HCT116 (cell line): ENCODE measurements at regions not wholly inside any gene's neighbourhood (a gene's known extent, or its start where the extent isn't known, plus 50 kb on each side); places are given as distances from the start of the nearest gene placed in this dataset.

Experiments used
- ATAC-seq: fragments of 200-7000 bp; cut with Tn5 transposase; 2 replicates; pipeline ENCODE4 v1.9.1; 2020; ENCODE audit warnings: mild to moderate bottlenecking, moderate library complexity
- BruUV-seq: library from RNA; stranded (reverse); fragments of 400-500 nt; replicated peaks from 2 replicates; lab custom pipeline; 2021; lab: Mats Ljungman, UMichigan
- CTCF ChIA-PET: fragments of 300-600 bp; sonication (Branson Sonifier 250); formaldehyde crosslinking; loops from one replicate; lab custom pipeline; 2021; ENCODE audit warnings: antibody characterized with exemption; lab: Charles Lee
- POLR2A ChIA-PET: fragments of 300-600, 350-600 bp; sonication (Branson Sonifier 250); formaldehyde crosslinking; loops from one replicate; lab custom pipeline; 2021; ENCODE audit warnings: antibody characterized with exemption; lab: Charles Lee
- RAD21 ChIA-PET, 2 experiments: fragments of 300-600 bp; sonication (Branson Sonifier 250); formaldehyde crosslinking; loops; one replicate each; lab custom pipeline; 2023; ENCODE audit warnings: low total read pairs in 2 of 2; ENCODE audit not compliant: uncharacterized antibody in 2 of 2, unreplicated experiment in 2 of 2, low non-redundant PET in 1 of 2; lab: Charles Lee
- DNase-seq: peaks from one replicate; pipeline ENCODE4 v3.0.0-alpha.2; 2010; ENCODE audit warnings: low read depth, low spot score
- H2AFZ ChIP-seq: fragments of 200-600 bp; shearing (Covaris generic), sonication (generic); 2 replicates; pipeline ENCODE4 v1.6.1; 2017; ENCODE audit warnings: low read depth, mixed run types, mixed read lengths, antibody characterized with exemption, low read length; ENCODE audit not compliant: poor library complexity, severe bottlenecking
- H3K27ac ChIP-seq: 2 replicates; pipeline ENCODE4 v1.5.1; 2012; ENCODE audit warnings: low read depth, low read length
- H3K27me3 ChIP-seq: fragments of 200-600 bp; sonication (generic); 2 replicates; pipeline ENCODE4 v1.6.1; 2016; ENCODE audit warnings: mixed run types, low read length, mixed read lengths; ENCODE audit not compliant: insufficient read depth
- H3K36me3 ChIP-seq, 2 experiments: fragments of 200-500 bp in 1 of 2; fragments of 200-600 bp in 1 of 2; sonication (Bioruptor generic) in 1 of 2; sonication (generic) in 1 of 2; 2 replicates each; pipeline versions ENCODE4 v1.5.1 to v1.6.1; 2014 to 2016; ENCODE audit warnings: low read length in 2 of 2, inconsistent platforms in 1 of 2, mixed read lengths in 1 of 2, mixed run types in 1 of 2; ENCODE audit not compliant: insufficient read depth in 2 of 2, control insufficient read depth in 1 of 2
- H3K4me1 ChIP-seq, 2 experiments: fragments of 200-600 bp in 1 of 2; sonication (generic) in 1 of 2; 2 replicates each; pipeline versions ENCODE4 v1.5.1 to v1.6.1; 2012 to 2017; ENCODE audit warnings: low read length in 2 of 2, inconsistent platforms in 1 of 2, mild to moderate bottlenecking in 1 of 2, mixed read lengths in 1 of 2, mixed run types in 1 of 2, moderate library complexity in 1 of 2; ENCODE audit not compliant: insufficient read depth in 2 of 2, control insufficient read depth in 1 of 2
- H3K4me2 ChIP-seq: fragments of 200-600 bp; sonication (generic); 2 replicates; pipeline ENCODE4 v1.6.1; 2017; ENCODE audit warnings: mixed run types, low read length, mixed read lengths
- H3K4me3 ChIP-seq, 2 experiments: fragments of 200-600 bp in 1 of 2; sonication (generic) in 1 of 2; replicated peaks in 1 of 2; 2 replicates each; pipeline ENCODE4 v1.5.1; 2011 to 2016; ENCODE audit warnings: low read length in 2 of 2, control low read depth in 1 of 2, low read depth in 1 of 2, mild to moderate bottlenecking in 1 of 2, mixed read lengths in 1 of 2, mixed run types in 1 of 2
- H3K79me2 ChIP-seq: fragments of 200-600 bp; sonication (generic); 2 replicates; pipeline ENCODE4 v1.6.1; 2017; ENCODE audit warnings: mild to moderate bottlenecking, mixed run types, low read length, moderate library complexity, mixed read lengths; ENCODE audit not compliant: insufficient read depth
- H3K9ac ChIP-seq: fragments of 200-600 bp; sonication (generic); 2 replicates; pipeline ENCODE4 v1.6.1; 2016; ENCODE audit warnings: low read length, mixed read lengths
- H3K9me2 ChIP-seq: fragments of 200-600 bp; sonication (generic), shearing (Covaris generic); 2 replicates; pipeline ENCODE4 v1.6.1; 2017; ENCODE audit warnings: mixed run types, mild to moderate bottlenecking, moderate library complexity; ENCODE audit not compliant: insufficient read depth
- H3K9me3 ChIP-seq, 2 experiments: fragments of 200-500 bp in 1 of 2; fragments of 200-600 bp in 1 of 2; sonication (Bioruptor generic) in 1 of 2; sonication (generic) in 1 of 2; 2 replicates each; pipeline ENCODE4 v1.6.1; 2014 to 2017; ENCODE audit warnings: low read length in 2 of 2, mixed read lengths in 2 of 2, inconsistent platforms in 1 of 2, low read depth in 1 of 2, mild to moderate bottlenecking in 1 of 2, mixed run types in 1 of 2, moderate library complexity in 1 of 2; ENCODE audit not compliant: control insufficient read depth in 1 of 2, insufficient read depth in 1 of 2
- H4K20me1 ChIP-seq: fragments of 200-600 bp; sonication (generic), shearing (Covaris generic); 2 replicates; pipeline ENCODE4 v1.6.1; 2017; ENCODE audit warnings: mixed run types, mild to moderate bottlenecking, moderate library complexity; ENCODE audit not compliant: insufficient read depth
- ATF3 ChIP-seq: IDR thresholded peaks from 2 replicates; pipeline ENCODE4 v1.6.1; 2012
- CEBPB ChIP-seq: IDR thresholded peaks from 2 replicates; pipeline ENCODE4 v1.6.1; 2012; ENCODE audit warnings: low read depth
- CTCF ChIP-seq, 3 experiments: fragments of 200-600 bp in 1 of 3; sonication (generic) in 1 of 3; IDR thresholded peaks in 2 of 3; conservative IDR thresholded peaks in 1 of 3; 2 replicates each; pipeline ENCODE4 v1.5.1; 2012 to 2017; ENCODE audit warnings: low read depth in 2 of 3, low read length in 2 of 3, antibody characterized with exemption in 1 of 3, borderline replicate concordance in 1 of 3, control low read depth in 1 of 3, mild to moderate bottlenecking in 1 of 3, mixed read lengths in 1 of 3, mixed run types in 1 of 3, moderate library complexity in 1 of 3; ENCODE audit not compliant: insufficient read depth in 1 of 3
- EGR1 ChIP-seq: IDR thresholded peaks from 2 replicates; pipeline ENCODE4 v1.6.1; 2012; ENCODE audit warnings: low read depth
- ELF1 ChIP-seq: IDR thresholded peaks from 2 replicates; pipeline ENCODE4 v1.6.1; 2012; ENCODE audit warnings: low read depth, borderline replicate concordance
- EZH2phosphoT487 ChIP-seq: fragments of 200-600 bp; IDR thresholded peaks from 2 replicates; pipeline ENCODE4 v1.6.1; 2018; ENCODE audit warnings: antibody characterized with exemption, borderline replicate concordance
- FOSL1 ChIP-seq: IDR thresholded peaks from 2 replicates; pipeline ENCODE4 v1.6.1; 2012; ENCODE audit warnings: low read depth
- JUND ChIP-seq: IDR thresholded peaks from 2 replicates; pipeline ENCODE4 v1.6.1; 2012
- MAX ChIP-seq: IDR thresholded peaks from 2 replicates; pipeline ENCODE4 v1.6.1; 2012
- POLR2A ChIP-seq: IDR thresholded peaks from 2 replicates; pipeline ENCODE4 v1.7.0; 2011; ENCODE audit warnings: borderline replicate concordance; ENCODE audit not compliant: insufficient read depth, insufficient read length; ENCODE audit errors: extremely low read depth
- RAD21 ChIP-seq: IDR thresholded peaks from 2 replicates; pipeline ENCODE4 v1.6.1; 2012; ENCODE audit warnings: low read depth, mild to moderate bottlenecking
- REST ChIP-seq: IDR thresholded peaks from 2 replicates; pipeline ENCODE4 v1.6.1; 2012; ENCODE audit warnings: low read depth
- SIN3A ChIP-seq: IDR thresholded peaks from 2 replicates; pipeline ENCODE4 v1.6.1; 2012; ENCODE audit warnings: low read depth
- SP1 ChIP-seq: IDR thresholded peaks from 2 replicates; pipeline ENCODE4 v1.6.1; 2012; ENCODE audit warnings: low read depth
- TCF7L2 ChIP-seq: IDR thresholded peaks from 2 replicates; pipeline ENCODE4 v1.7.0; 2011; ENCODE audit warnings: borderline replicate concordance, inconsistent platforms; ENCODE audit not compliant: insufficient read depth, insufficient read length; ENCODE audit errors: extremely low read depth
- YY1 ChIP-seq: IDR thresholded peaks from 2 replicates; pipeline ENCODE4 v1.6.1; 2011; ENCODE audit warnings: low read length, low read depth, moderate library complexity, mild to moderate bottlenecking; ENCODE audit not compliant: insufficient replicate concordance; ENCODE audit errors: extremely low read depth
- ZFX ChIP-seq: fragments of 450-650 bp; IDR thresholded peaks from 2 replicates; pipeline ENCODE4 v1.6.1; 2017
- ZNF274 ChIP-seq: fragments of 200-500 bp; sonication (Bioruptor generic); IDR thresholded peaks from 2 replicates; pipeline ENCODE4 v1.6.1; 2014; ENCODE audit warnings: mild to moderate bottlenecking, low read depth, low read length, inconsistent platforms
- intact Hi-C: fragments of 100-400 bp; cut with micrococcal nuclease; formaldehyde crosslinking; loops from 2 replicates; pipeline ENCODE4 v1.10.0; 2022

GRCh38 chr2:67054728-67055127 lies 342.4 kb upstream of the ETAA1 start:
- intact Hi-C loops, result no loop called here
- no peaks in the 10 kb centered on the region for H3K79me2 ChIP-seq
- no peaks in the 10 kb centered on the region for H3K36me3 ChIP-seq
- H4K20me1 ChIP-seq, result no peaks in the 10 kb centered on the region
- RAD21 ChIA-PET, result no interaction called here
- no peak overlapping the region for H3K27ac ChIP-seq
- H3K9me2 ChIP-seq, result no peaks in the 10 kb centered on the region
- CTCF ChIA-PET, result no interaction called here
- TF ChIP-seq MAX (no peak), ZFX (no peak), JUND (no peak), POLR2A (no peak), SIN3A (no peak), TCF7L2 (no peak), ELF1 (no peak), RAD21 (no peak), YY1 (no peak), CTCF (IDR thresholded peaks at IDR 0.05 in 2 of 3, conservative IDR thresholded peaks at IDR 0.05 in 1 of 3; ENCODE audit: borderline replicate concordance in 1 of 3, insufficient read depth in 1 of 3, low read depth in 2 of 3, low read length in 2 of 3) (no peak), FOSL1 (no peak), REST (no peak), EZH2phosphoT487 (no peak), EGR1 (no peak), ATF3 (no peak), CEBPB (no peak), ZNF274 (no peak), SP1 (no peak)
- POLR2A ChIA-PET, result no interaction called here
- H2AFZ ChIP-seq, result no peak overlapping the region
- no peaks in the 10 kb centered on the region for H3K27me3 ChIP-seq
- BruUV-seq, result no TSS peak
- ATAC-seq (no peak), DNase-seq (no peak)
- H3K9ac ChIP-seq, result no peak overlapping the region
- H3K4me1 ChIP-seq, result no peaks in the 10 kb centered on the region
- no peak overlapping the region for H3K4me3 ChIP-seq
- H3K9me3 ChIP-seq, result no peaks in the 10 kb centered on the region
- no peak overlapping the region for H3K4me2 ChIP-seq
